Keratinocyte (primary cell): ENCODE measurements at regions not wholly inside any gene's neighbourhood (a gene's known extent, or its start where the extent isn't known, plus 50 kb on each side); places are given as distances from the start of the nearest gene placed in this dataset.

ENCODE experiments used
- DNase-seq: peaks from one replicate; pipeline ENCODE4 v3.0.0-alpha.2; 2011; ENCODE audit warnings: low read depth, missing footprints, low spot score
- FAIRE-seq: peaks from 2 replicates; lab custom pipeline; 2011; peaks lifted over from hg19 to GRCh38; lab: Jason Lieb, UNC
- H2AFZ ChIP-seq: 2 replicates; pipeline ENCODE4 v1.6.0; 2012; ENCODE audit warnings: low read length, control low read depth, inconsistent platforms; ENCODE audit not compliant: control insufficient read depth
- H3K27ac ChIP-seq: 2 replicates; pipeline ENCODE4 v1.5.1; 2011; ENCODE audit warnings: low read length; ENCODE audit not compliant: control insufficient read depth, insufficient read depth
- H3K27me3 ChIP-seq: 3 replicates; pipeline ENCODE4 v1.6.0; 2011; ENCODE audit warnings: low read length; ENCODE audit not compliant: control insufficient read depth, insufficient read depth; ENCODE audit errors: extremely low read depth
- H3K36me3 ChIP-seq, 2 experiments: 2 replicates in 1 of 2; 3 replicates in 1 of 2; pipeline ENCODE4 v1.5.1; 2011; ENCODE audit warnings: low read length in 2 of 2, mild to moderate bottlenecking in 1 of 2; ENCODE audit not compliant: control insufficient read depth in 2 of 2, insufficient read depth in 2 of 2; ENCODE audit errors: extremely low read depth in 1 of 2
- H3K4me1 ChIP-seq: 3 replicates; pipeline ENCODE4 v1.5.1; 2011; ENCODE audit warnings: low read length; ENCODE audit not compliant: control insufficient read depth, insufficient read depth; ENCODE audit errors: extremely low read depth
- H3K4me2 ChIP-seq: 3 replicates; pipeline ENCODE4 v1.6.0; 2011; ENCODE audit warnings: low read depth, low read length; ENCODE audit not compliant: control insufficient read depth, insufficient read depth; ENCODE audit errors: extremely low read depth
- H3K4me3 ChIP-seq, 3 experiments: fragments of 200-600 bp in 1 of 3; sonication (generic) in 1 of 3; 2 replicates in 2 of 3; 3 replicates in 1 of 3; pipeline ENCODE4 v1.5.1; 2011 to 2016; ENCODE audit warnings: low read length in 3 of 3, mild to moderate bottlenecking in 3 of 3, control low read depth in 2 of 3, inconsistent platforms in 1 of 3, low read depth in 1 of 3, mixed read lengths in 1 of 3, mixed run types in 1 of 3, moderate library complexity in 1 of 3; ENCODE audit not compliant: control insufficient read depth in 2 of 3, insufficient read depth in 2 of 3; ENCODE audit errors: extremely low read depth in 1 of 3
- H3K79me2 ChIP-seq: 2 replicates; pipeline ENCODE4 v1.6.0; 2012; ENCODE audit warnings: low read length; ENCODE audit not compliant: control insufficient read depth, insufficient read depth
- H3K9ac ChIP-seq: 3 replicates; pipeline ENCODE4 v1.6.0; 2011; ENCODE audit warnings: low read length; ENCODE audit not compliant: control insufficient read depth, insufficient read depth; ENCODE audit errors: extremely low read depth
- H3K9me1 ChIP-seq: 3 replicates; pipeline ENCODE4 v1.6.0; 2011; ENCODE audit warnings: low read length; ENCODE audit not compliant: control insufficient read depth, insufficient read depth; ENCODE audit errors: extremely low read depth
- H3K9me3 ChIP-seq: 2 replicates; pipeline ENCODE4 v1.5.1; 2012; ENCODE audit warnings: low read depth, low read length; ENCODE audit not compliant: control insufficient read depth
- H4K20me1 ChIP-seq: 3 replicates; pipeline ENCODE4 v1.6.0; 2011; ENCODE audit warnings: low read length; ENCODE audit not compliant: control insufficient read depth, insufficient read depth; ENCODE audit errors: extremely low read depth
- EZH2 ChIP-seq: IDR thresholded peaks from one replicate; pipeline ENCODE4 v1.6.1; 2012; ENCODE audit warnings: inconsistent platforms, mild to moderate bottlenecking, low read length, moderate library complexity
- dilution Hi-C: fragments of 300-500 bp; cut with MboI; formaldehyde crosslinking; loops from one replicate; pipeline ENCODE4 v1.7.0; 2020; ENCODE audit warnings: low sequenced_read_pairs; ENCODE audit not compliant: extremely low pct_ligation_motif_present
- TF ChIP-seq, protein P1 (sequence below), 3 experiments: IDR thresholded peaks in 1 of 3; conservative IDR thresholded peaks in 1 of 3; optimal IDR thresholded peaks in 1 of 3; 2 replicates in 2 of 3; 3 replicates in 1 of 3; pipeline versions ENCODE3 to v1.5.1; 2011; ENCODE audit warnings: low read length in 3 of 3, mild to moderate bottlenecking in 3 of 3, moderate library complexity in 2 of 3, control low read depth in 1 of 3, inconsistent platforms in 1 of 3; ENCODE audit not compliant: insufficient read depth in 2 of 3; ENCODE audit errors: extremely low read depth in 1 of 3

DNA sequence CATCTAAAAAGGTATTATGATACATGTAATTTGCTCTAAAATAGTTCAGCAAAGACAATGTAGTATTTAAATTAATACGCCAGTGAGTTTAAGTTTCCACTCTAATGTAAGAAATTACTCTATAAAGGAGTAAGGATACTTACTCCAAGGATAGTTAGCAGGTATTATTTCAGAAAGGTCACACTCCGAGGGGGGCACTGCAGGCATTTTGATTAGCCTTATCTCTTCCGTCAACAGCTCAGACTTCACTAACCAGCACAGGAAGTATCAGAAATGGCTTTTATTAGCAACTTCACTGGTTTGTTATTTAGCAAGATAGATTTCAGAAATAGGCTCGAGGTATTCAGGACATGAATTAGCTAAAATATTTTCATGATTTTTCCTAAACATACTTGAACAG is 127.0 kb downstream of the COX18 start:
- Histone ChIP-seq H4K20me1 (no peaks in the 10 kb centered on the region), H3K36me3 (no peaks in the 10 kb centered on the region), H3K4me2 (no peak overlapping the region), H2AFZ (no peak overlapping the region), H3K9me1 (no peaks in the 10 kb centered on the region), H3K9me3 (no peaks in the 10 kb centered on the region), H3K27me3 (no peaks in the 10 kb centered on the region), H3K27ac (no peak overlapping the region), H3K4me1 (no peaks in the 10 kb centered on the region), H3K4me3 (no peak overlapping the region), H3K79me2 (no peaks in the 10 kb centered on the region), H3K9ac (no peak overlapping the region)
- no peak for TF ChIP-seq EZH2
- TF ChIP-seq, protein P1, sequence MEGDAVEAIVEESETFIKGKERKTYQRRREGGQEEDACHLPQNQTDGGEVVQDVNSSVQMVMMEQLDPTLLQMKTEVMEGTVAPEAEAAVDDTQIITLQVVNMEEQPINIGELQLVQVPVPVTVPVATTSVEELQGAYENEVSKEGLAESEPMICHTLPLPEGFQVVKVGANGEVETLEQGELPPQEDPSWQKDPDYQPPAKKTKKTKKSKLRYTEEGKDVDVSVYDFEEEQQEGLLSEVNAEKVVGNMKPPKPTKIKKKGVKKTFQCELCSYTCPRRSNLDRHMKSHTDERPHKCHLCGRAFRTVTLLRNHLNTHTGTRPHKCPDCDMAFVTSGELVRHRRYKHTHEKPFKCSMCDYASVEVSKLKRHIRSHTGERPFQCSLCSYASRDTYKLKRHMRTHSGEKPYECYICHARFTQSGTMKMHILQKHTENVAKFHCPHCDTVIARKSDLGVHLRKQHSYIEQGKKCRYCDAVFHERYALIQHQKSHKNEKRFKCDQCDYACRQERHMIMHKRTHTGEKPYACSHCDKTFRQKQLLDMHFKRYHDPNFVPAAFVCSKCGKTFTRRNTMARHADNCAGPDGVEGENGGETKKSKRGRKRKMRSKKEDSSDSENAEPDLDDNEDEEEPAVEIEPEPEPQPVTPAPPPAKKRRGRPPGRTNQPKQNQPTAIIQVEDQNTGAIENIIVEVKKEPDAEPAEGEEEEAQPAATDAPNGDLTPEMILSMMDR (optimal IDR thresholded peaks at IDR 0.05 in 1 of 3, IDR thresholded peaks at IDR 0.05 in 1 of 3, conservative IDR thresholded peaks at IDR 0.05 in 1 of 3; ENCODE audit: extremely low read depth in 1 of 3, insufficient read depth in 2 of 3, low read length in 3 of 3) = no peak
- no peak for FAIRE-seq
- no peak for DNase-seq
- dilution Hi-C loops = no loop called here

DNA sequence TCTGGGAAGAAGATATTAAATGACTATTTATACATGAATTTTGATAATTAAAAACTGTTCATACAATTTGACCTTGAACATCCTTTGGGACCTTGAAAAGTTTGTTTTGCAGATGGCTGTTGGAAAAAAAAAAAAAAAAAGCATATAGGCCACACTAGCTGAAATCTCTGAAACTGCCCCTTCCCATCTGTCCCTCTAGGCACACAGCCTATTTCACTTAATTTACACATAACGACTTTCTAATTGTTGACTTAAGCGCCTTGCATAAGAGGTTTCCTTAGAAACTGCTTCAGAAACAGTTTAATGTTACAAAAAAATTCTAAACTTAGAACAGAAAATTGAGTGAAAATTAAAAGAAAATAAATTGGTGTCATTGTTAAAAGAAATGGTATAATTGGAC is 131.0 kb downstream of the COX18 start:
- H3K27ac ChIP-seq = no peak overlapping the region
- TF ChIP-seq, protein P1 (optimal IDR thresholded peaks at IDR 0.05 in 1 of 3, IDR thresholded peaks at IDR 0.05 in 1 of 3, conservative IDR thresholded peaks at IDR 0.05 in 1 of 3; ENCODE audit: extremely low read depth in 1 of 3, insufficient read depth in 2 of 3, low read length in 3 of 3) = no peak
- no peak for TF ChIP-seq EZH2
- H3K36me3 ChIP-seq = no peaks in the 10 kb centered on the region
- H2AFZ ChIP-seq = no peak overlapping the region
- no peak overlapping the region for H3K4me3 ChIP-seq
- H3K27me3 ChIP-seq = no peaks in the 10 kb centered on the region
- dilution Hi-C loops = no loop called here
- H4K20me1 ChIP-seq = no peaks in the 10 kb centered on the region
- no peak overlapping the region for H3K9ac ChIP-seq
- no peaks in the 10 kb centered on the region for H3K4me1 ChIP-seq
- DNase-seq (no peak), FAIRE-seq (no peak)
- no peak overlapping the region for H3K4me2 ChIP-seq
- no peaks in the 10 kb centered on the region for H3K9me1 ChIP-seq
- H3K9me3 ChIP-seq = no peaks in the 10 kb centered on the region
- H3K79me2 ChIP-seq = no peaks in the 10 kb centered on the region
